ENCODE measurements at regions not wholly inside any gene's neighbourhood (a gene's known extent, or its start where the extent isn't known, plus 50 kb on each side); places are given as distances from the start of the nearest gene placed in this dataset.

GRCh38 chr20:61139031-61139430 lies 113.0 kb upstream of the CDH4 start:
- no peak for DNase-seq

- no peak for DNase-seq
These were observed 111.5 kb upstream of the CDH4 start for GRCh38 chr20:61140576-61140975.

- no peak for DNase-seq
These were observed 106.0 kb upstream of the CDH4 start for GRCh38 chr20:61146023-61146422.

- DNase-seq: no peak
These were observed 102.4 kb upstream of the CDH4 start for GRCh38 chr20:61149636-61150035.

- DNase-seq: no peak
These were observed 94.8 kb upstream of the CDH4 start for GRCh38 chr20:61157301-61157700.

GRCh38 chr20:61159957-61160686 lies 91.9 kb upstream of the CDH4 start:
- no peak for DNase-seq

GRCh38 chr20:61161726-61162390 lies 90.2 kb upstream of the CDH4 start:
- no peak for DNase-seq

GRCh38 chr20:61162451-61162850 lies 89.6 kb upstream of the CDH4 start:
- DNase-seq: no peak

- no peak for DNase-seq
These were observed 89.0 kb upstream of the CDH4 start for GRCh38 chr20:61163031-61163430.

GRCh38 chr20:61166324-61166723 lies 85.7 kb upstream of the CDH4 start:
- no peak for DNase-seq

- no peak for DNase-seq
These were observed 83.5 kb upstream of the CDH4 start for GRCh38 chr20:61168605-61169004.

- no peak for DNase-seq
These were observed 82.2 kb upstream of the CDH4 start for GRCh38 chr20:61169874-61170273.

GRCh38 chr20:61170496-61171320 lies 81.4 kb upstream of the CDH4 start:
- DNase-seq: no peak

- DNase-seq: no peak
These were observed 78.8 kb upstream of the CDH4 start for GRCh38 chr20:61173267-61173666.

- DNase-seq: no peak
These were observed 77.9 kb upstream of the CDH4 start for GRCh38 chr20:61173961-61174725.

GRCh38 chr20:61176874-61177273 lies 75.2 kb upstream of the CDH4 start:
- no peak for DNase-seq

GRCh38 chr20:61178551-61179071 lies 73.5 kb upstream of the CDH4 start:
- DNase-seq: no peak

GRCh38 chr20:61184194-61184593 lies 67.9 kb upstream of the CDH4 start:
- DNase-seq: no peak

GRCh38 chr20:61185181-61185580 lies 66.9 kb upstream of the CDH4 start:
- DNase-seq: no peak

GRCh38 chr20:61185841-61186601 lies 66.0 kb upstream of the CDH4 start:
- DNase-seq: no peak

- DNase-seq: no peak
These were observed 65.1 kb upstream of the CDH4 start for GRCh38 chr20:61186771-61187472.
